Breast epithelium (tissue), 3 donors: ENCODE measurements at regions not wholly inside any gene's neighbourhood (a gene's known extent, or its start where the extent isn't known, plus 50 kb on each side); places are given as distances from the start of the nearest gene placed in this dataset.

Source experiments
- POLR2A ChIP-seq: fragments of 450-650 bp; IDR thresholded peaks from one replicate; pipeline ENCODE4 v1.6.1; 2016; ENCODE audit warnings: antibody characterized with exemption, mild to moderate bottlenecking, moderate library complexity
- POLR2AphosphoS5 ChIP-seq, 3 donors: sonication (generic); formaldehyde crosslinking; IDR thresholded peaks; one replicate each; pipeline ENCODE4 v1.6.1; 2017; ENCODE audit warnings: antibody characterized with exemption in 3 of 3
- TF ChIP-seq, protein P1 (sequence below), 3 donors: fragments of 450-650 bp; IDR thresholded peaks; one replicate each; pipeline ENCODE4 v1.5.1; 2016 to 2017; ENCODE audit warnings: antibody characterized with exemption in 3 of 3, mild to moderate bottlenecking in 3 of 3, moderate library complexity in 3 of 3

DNA sequence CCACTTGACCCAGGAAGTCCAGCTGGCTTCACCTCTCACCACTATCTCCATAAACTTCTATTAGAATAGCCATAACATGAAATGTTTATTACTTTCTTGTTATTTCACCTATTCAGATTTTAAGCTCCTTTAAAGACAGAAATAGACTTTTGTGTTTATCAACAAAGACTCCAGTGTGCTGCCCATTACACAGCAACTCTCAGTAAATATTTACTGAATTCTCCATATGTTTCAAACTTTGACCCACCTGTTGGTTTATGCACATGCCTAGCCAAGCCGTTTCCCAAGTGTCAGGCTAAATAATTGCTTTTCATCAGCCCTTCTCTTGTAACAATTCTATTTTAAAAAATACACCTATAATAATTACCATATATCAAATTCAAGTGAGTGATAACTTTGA, 242.9 kb upstream of the NEIL3 start:
- TF ChIP-seq, protein P1, sequence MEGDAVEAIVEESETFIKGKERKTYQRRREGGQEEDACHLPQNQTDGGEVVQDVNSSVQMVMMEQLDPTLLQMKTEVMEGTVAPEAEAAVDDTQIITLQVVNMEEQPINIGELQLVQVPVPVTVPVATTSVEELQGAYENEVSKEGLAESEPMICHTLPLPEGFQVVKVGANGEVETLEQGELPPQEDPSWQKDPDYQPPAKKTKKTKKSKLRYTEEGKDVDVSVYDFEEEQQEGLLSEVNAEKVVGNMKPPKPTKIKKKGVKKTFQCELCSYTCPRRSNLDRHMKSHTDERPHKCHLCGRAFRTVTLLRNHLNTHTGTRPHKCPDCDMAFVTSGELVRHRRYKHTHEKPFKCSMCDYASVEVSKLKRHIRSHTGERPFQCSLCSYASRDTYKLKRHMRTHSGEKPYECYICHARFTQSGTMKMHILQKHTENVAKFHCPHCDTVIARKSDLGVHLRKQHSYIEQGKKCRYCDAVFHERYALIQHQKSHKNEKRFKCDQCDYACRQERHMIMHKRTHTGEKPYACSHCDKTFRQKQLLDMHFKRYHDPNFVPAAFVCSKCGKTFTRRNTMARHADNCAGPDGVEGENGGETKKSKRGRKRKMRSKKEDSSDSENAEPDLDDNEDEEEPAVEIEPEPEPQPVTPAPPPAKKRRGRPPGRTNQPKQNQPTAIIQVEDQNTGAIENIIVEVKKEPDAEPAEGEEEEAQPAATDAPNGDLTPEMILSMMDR (IDR thresholded peaks at IDR 0.05): no peak
- TF ChIP-seq POLR2A (no peak), POLR2AphosphoS5 (IDR thresholded peaks at IDR 0.05) (no peak)
